ENCODE measurements at regions not wholly inside any gene's neighbourhood (a gene's known extent, or its start where the extent isn't known, plus 50 kb on each side); places are given as distances from the start of the nearest gene placed in this dataset.

DNA sequence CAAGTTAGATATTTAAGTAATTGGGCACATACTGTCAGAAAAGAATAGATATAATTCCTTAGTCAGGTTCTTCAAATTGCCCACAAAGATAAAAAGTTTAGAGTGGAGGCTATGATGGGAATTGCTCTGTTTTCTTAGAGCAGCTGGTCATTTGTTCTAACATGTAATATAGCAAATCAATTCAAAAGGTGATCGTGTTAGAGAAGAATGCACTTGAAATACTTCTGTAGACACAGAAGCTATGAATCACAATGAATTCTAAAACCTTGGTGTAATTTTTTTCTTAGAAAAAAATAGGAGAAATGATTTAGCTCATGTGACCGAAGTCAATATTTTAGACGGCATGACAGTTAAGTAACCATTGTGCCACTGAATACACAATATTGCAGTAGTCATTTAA lies 918.1 kb upstream of the LRATD1 start:
- TF ChIP-seq, protein P1, sequence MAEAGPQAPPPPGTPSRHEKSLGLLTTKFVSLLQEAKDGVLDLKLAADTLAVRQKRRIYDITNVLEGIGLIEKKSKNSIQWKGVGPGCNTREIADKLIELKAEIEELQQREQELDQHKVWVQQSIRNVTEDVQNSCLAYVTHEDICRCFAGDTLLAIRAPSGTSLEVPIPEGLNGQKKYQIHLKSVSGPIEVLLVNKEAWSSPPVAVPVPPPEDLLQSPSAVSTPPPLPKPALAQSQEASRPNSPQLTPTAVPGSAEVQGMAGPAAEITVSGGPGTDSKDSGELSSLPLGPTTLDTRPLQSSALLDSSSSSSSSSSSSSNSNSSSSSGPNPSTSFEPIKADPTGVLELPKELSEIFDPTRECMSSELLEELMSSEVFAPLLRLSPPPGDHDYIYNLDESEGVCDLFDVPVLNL (IDR thresholded peaks at IDR 0.05; ENCODE audit: low read depth, low read length) = no peak
- TF ChIP-seq, protein P2, sequence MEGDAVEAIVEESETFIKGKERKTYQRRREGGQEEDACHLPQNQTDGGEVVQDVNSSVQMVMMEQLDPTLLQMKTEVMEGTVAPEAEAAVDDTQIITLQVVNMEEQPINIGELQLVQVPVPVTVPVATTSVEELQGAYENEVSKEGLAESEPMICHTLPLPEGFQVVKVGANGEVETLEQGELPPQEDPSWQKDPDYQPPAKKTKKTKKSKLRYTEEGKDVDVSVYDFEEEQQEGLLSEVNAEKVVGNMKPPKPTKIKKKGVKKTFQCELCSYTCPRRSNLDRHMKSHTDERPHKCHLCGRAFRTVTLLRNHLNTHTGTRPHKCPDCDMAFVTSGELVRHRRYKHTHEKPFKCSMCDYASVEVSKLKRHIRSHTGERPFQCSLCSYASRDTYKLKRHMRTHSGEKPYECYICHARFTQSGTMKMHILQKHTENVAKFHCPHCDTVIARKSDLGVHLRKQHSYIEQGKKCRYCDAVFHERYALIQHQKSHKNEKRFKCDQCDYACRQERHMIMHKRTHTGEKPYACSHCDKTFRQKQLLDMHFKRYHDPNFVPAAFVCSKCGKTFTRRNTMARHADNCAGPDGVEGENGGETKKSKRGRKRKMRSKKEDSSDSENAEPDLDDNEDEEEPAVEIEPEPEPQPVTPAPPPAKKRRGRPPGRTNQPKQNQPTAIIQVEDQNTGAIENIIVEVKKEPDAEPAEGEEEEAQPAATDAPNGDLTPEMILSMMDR (IDR thresholded peaks at IDR 0.05 in 2 of 3, conservative IDR thresholded peaks at IDR 0.05 in 1 of 3; ENCODE audit: control insufficient read depth in 2 of 3, extremely low read depth in 1 of 3, insufficient read depth in 1 of 3, low read depth in 3 of 3, low read length in 3 of 3) = no peak
